Medulla oblongata (tissue), 1 donor: ENCODE measurements at regions not wholly inside any gene's neighbourhood (a gene's known extent, or its start where the extent isn't known, plus 50 kb on each side); places are given as distances from the start of the nearest gene placed in this dataset.

ENCODE experiments used
- DNase-seq: peaks from one replicate; pipeline ENCODE4 v3.0.0-alpha.2; 2015; ENCODE audit errors: extremely low spot score

GRCh38 chr13:34002141-34002540, 184.2 kb downstream of the RFC3 start:
- no peak for DNase-seq

- no peak for DNase-seq
Measured at GRCh38 chr13:34002924-34003323, 185.0 kb downstream of the RFC3 start.

GRCh38 chr13:34003656-34004055, 185.7 kb downstream of the RFC3 start:
- no peak for DNase-seq

- DNase-seq, result no peak
Measured at GRCh38 chr13:34004676-34005075, 186.7 kb downstream of the RFC3 start.

GRCh38 chr13:34006011-34006410, 188.1 kb downstream of the RFC3 start:
- no peak for DNase-seq

- no peak for DNase-seq
Measured at GRCh38 chr13:34011552-34012085, 193.7 kb downstream of the RFC3 start.

- DNase-seq, result no peak
Measured at GRCh38 chr13:34012382-34012781, 194.4 kb downstream of the RFC3 start.

- DNase-seq, result no peak
Measured at GRCh38 chr13:34013061-34013460, 195.1 kb downstream of the RFC3 start.

- DNase-seq, result no peak
Measured at GRCh38 chr13:34017231-34017630, 199.3 kb downstream of the RFC3 start.

GRCh38 chr13:34019870-34020269, 201.9 kb downstream of the RFC3 start:
- DNase-seq, result no peak

GRCh38 chr13:34020388-34020787, 202.4 kb downstream of the RFC3 start:
- no peak for DNase-seq

- DNase-seq, result no peak
Measured at GRCh38 chr13:34021619-34022018, 203.7 kb downstream of the RFC3 start.

- DNase-seq, result no peak
Measured at GRCh38 chr13:34025746-34026145, 207.8 kb downstream of the RFC3 start.

- DNase-seq, result no peak
Measured at GRCh38 chr13:34026308-34026707, 208.4 kb downstream of the RFC3 start.

GRCh38 chr13:34028496-34029442, 210.8 kb downstream of the RFC3 start:
- no peak for DNase-seq

- DNase-seq, result no peak
Measured at GRCh38 chr13:34030782-34031181, 212.8 kb downstream of the RFC3 start.

- no peak for DNase-seq
Measured at GRCh38 chr13:34031610-34032009, 213.7 kb downstream of the RFC3 start.

GRCh38 chr13:34034411-34034810, 216.5 kb downstream of the RFC3 start:
- DNase-seq, result no peak

- DNase-seq, result no peak
Measured at GRCh38 chr13:34035178-34035577, 217.2 kb downstream of the RFC3 start.

GRCh38 chr13:34035676-34036325, 217.9 kb downstream of the RFC3 start:
- no peak for DNase-seq

- DNase-seq, result peak; percentile 6
Measured at GRCh38 chr13:34037636-34038540, 219.9 kb downstream of the RFC3 start.
